ENCODE measurements at regions not wholly inside any gene's neighbourhood (a gene's known extent, or its start where the extent isn't known, plus 50 kb on each side); places are given as distances from the start of the nearest gene placed in this dataset.

- ATAC-seq (no peak), DNase-seq (no peak)
- H3K4me2 ChIP-seq (ENCODE audit: low read length), result no peak overlapping the region
- no peak for TF ChIP-seq EZH2 (IDR thresholded peaks at IDR 0.05; ENCODE audit: low read length, unreplicated experiment)
- no peak for TF ChIP-seq CTCF (conservative IDR thresholded peaks at IDR 0.05; ENCODE audit: low read depth, low read length)
- TF ChIP-seq EZH2phosphoT487 (IDR thresholded peaks at IDR 0.05; ENCODE audit: borderline replicate concordance, low read length), result no peak
- H3K36me3 ChIP-seq (ENCODE audit: low read depth, low read length), result no peaks in the 10 kb centered on the region
- ChIA-PET CTCF (no interaction called here), POLR2A (ENCODE audit: unreplicated experiment) (interaction anchor here (0.7 kb wide), 1 partner anchor 1089 kb away, joined by 5 read pairs; no protein-coding TSS in a partner anchor)
- peaks cover 15% of the 10 kb centered on the region for H3K4me1 ChIP-seq (ENCODE audit: insufficient read depth, low read length)
- H3K4me3 ChIP-seq (ENCODE audit: low read length), result no peak overlapping the region
- intact Hi-C loops (cut with micrococcal nuclease), result loop anchor here (5.0 kb wide), 1 partner anchor 713 kb away; no protein-coding TSS in a partner anchor
- H2AFZ ChIP-seq (ENCODE audit: low read length), result no peak overlapping the region
- BruUV-seq (replicated peaks), result no TSS peak
- H3F3A ChIP-seq (ENCODE audit: low read length, unreplicated experiment), result no peaks in the 10 kb centered on the region
- no peak overlapping the region for H3K27ac ChIP-seq (ENCODE audit: low read length)
- H3K9ac ChIP-seq (ENCODE audit: low read length), result no peak overlapping the region
- H3K79me2 ChIP-seq (ENCODE audit: low read length), result no peaks in the 10 kb centered on the region
- H3K9me2 ChIP-seq (replicated peaks; ENCODE audit: low read length), result no peaks in the 10 kb centered on the region
- H4K20me1 ChIP-seq (ENCODE audit: low read length), result no peaks in the 10 kb centered on the region
- H3K27me3 ChIP-seq (ENCODE audit: low read length), result no peaks in the 10 kb centered on the region
- H3K9me3 ChIP-seq (ENCODE audit: low read length), result no peaks in the 10 kb centered on the region
Observed at GRCh38 chr13:104594806-104595205, 1528.6 kb upstream of the SLC10A2 start.

- no TSS peak for BruUV-seq (replicated peaks)
- Histone ChIP-seq H4K20me1 (ENCODE audit: low read length) (no peaks in the 10 kb centered on the region), H3K4me2 (ENCODE audit: low read length) (no peak overlapping the region), H3K9ac (ENCODE audit: low read length) (no peak overlapping the region), H3K4me3 (ENCODE audit: low read length) (no peak overlapping the region), H3K9me3 (ENCODE audit: low read length) (no peaks in the 10 kb centered on the region), H3K27me3 (ENCODE audit: low read length) (no peaks in the 10 kb centered on the region), H3K27ac (ENCODE audit: low read length) (no peak overlapping the region), H2AFZ (ENCODE audit: low read length) (no peak overlapping the region), H3F3A (ENCODE audit: low read length, unreplicated experiment) (no peaks in the 10 kb centered on the region), H3K4me1 (ENCODE audit: insufficient read depth, low read length) (peaks cover 15% of the 10 kb centered on the region), H3K36me3 (ENCODE audit: low read depth, low read length) (no peaks in the 10 kb centered on the region), H3K9me2 (replicated peaks; ENCODE audit: low read length) (no peaks in the 10 kb centered on the region), H3K79me2 (ENCODE audit: low read length) (no peaks in the 10 kb centered on the region)
- DNase-seq (no peak), ATAC-seq (no peak)
- ChIA-PET POLR2A (ENCODE audit: unreplicated experiment) (no interaction called here), CTCF (no interaction called here)
- intact Hi-C loops (cut with micrococcal nuclease), result loop anchor here (5.0 kb wide), 1 partner anchor 711 kb away; no protein-coding TSS in a partner anchor
- no peak for TF ChIP-seq CTCF (conservative IDR thresholded peaks at IDR 0.05; ENCODE audit: low read depth, low read length)
- TF ChIP-seq EZH2phosphoT487 (IDR thresholded peaks at IDR 0.05; ENCODE audit: borderline replicate concordance, low read length), result no peak
- no peak for TF ChIP-seq EZH2 (IDR thresholded peaks at IDR 0.05; ENCODE audit: low read length, unreplicated experiment)
Observed at GRCh38 chr13:104593693-104594092, 1527.5 kb upstream of the SLC10A2 start.

- Histone ChIP-seq H3K27me3 (ENCODE audit: low read length) (no peaks in the 10 kb centered on the region), H3K27ac (ENCODE audit: low read length) (no peak overlapping the region), H3K9me3 (ENCODE audit: low read length) (no peaks in the 10 kb centered on the region), H3K79me2 (ENCODE audit: low read length) (no peaks in the 10 kb centered on the region), H4K20me1 (ENCODE audit: low read length) (no peaks in the 10 kb centered on the region), H2AFZ (ENCODE audit: low read length) (no peak overlapping the region), H3F3A (ENCODE audit: low read length, unreplicated experiment) (no peaks in the 10 kb centered on the region), H3K4me2 (ENCODE audit: low read length) (no peak overlapping the region), H3K9me2 (replicated peaks; ENCODE audit: low read length) (no peaks in the 10 kb centered on the region), H3K4me1 (ENCODE audit: insufficient read depth, low read length) (peaks cover 15% of the 10 kb centered on the region), H3K9ac (ENCODE audit: low read length) (no peak overlapping the region), H3K4me3 (ENCODE audit: low read length) (no peak overlapping the region), H3K36me3 (ENCODE audit: low read depth, low read length) (no peaks in the 10 kb centered on the region)
- no peak for ATAC-seq
- no peak for DNase-seq
- intact Hi-C loops (cut with micrococcal nuclease), result loop anchor here (5.0 kb wide), 1 partner anchor 711 kb away; no protein-coding TSS in a partner anchor
- POLR2A ChIA-PET (ENCODE audit: unreplicated experiment), result no interaction called here
- TF ChIP-seq EZH2phosphoT487 (IDR thresholded peaks at IDR 0.05; ENCODE audit: borderline replicate concordance, low read length), result no peak
- TF ChIP-seq CTCF (conservative IDR thresholded peaks at IDR 0.05; ENCODE audit: low read depth, low read length), result no peak
- no peak for TF ChIP-seq EZH2 (IDR thresholded peaks at IDR 0.05; ENCODE audit: low read length, unreplicated experiment)
- no TSS peak for BruUV-seq (replicated peaks)
- CTCF ChIA-PET, result no interaction called here
Observed at GRCh38 chr13:104593251-104593576, 1527.0 kb upstream of the SLC10A2 start.
